H1 (cell line): ENCODE measurements at regions not wholly inside any gene's neighbourhood (a gene's known extent, or its start where the extent isn't known, plus 50 kb on each side); places are given as distances from the start of the nearest gene placed in this dataset.

ENCODE experiments used
- CBX8 ChIP-seq: fragments of 300-800, 300-1000 bp; sonication (generic); IDR thresholded peaks from 2 replicates; pipeline ENCODE4 v1.7.1; 2016; ENCODE audit warnings: low read depth, low read length, borderline replicate concordance
- EZH2 ChIP-seq: fragments of 200-600 bp; sonication (generic); IDR thresholded peaks from 2 replicates; pipeline ENCODE4 v1.7.1; 2012; ENCODE audit warnings: low read depth, mild to moderate bottlenecking, moderate library complexity, low read length, inconsistent platforms; ENCODE audit not compliant: severe bottlenecking
- KDM1A ChIP-seq: fragments of 200-600, 300-600 bp; sonication (generic); IDR thresholded peaks from 2 replicates; pipeline ENCODE4 v1.7.1; 2016; ENCODE audit warnings: mild to moderate bottlenecking, low read length, borderline replicate concordance
- POLR2AphosphoS5 ChIP-seq: IDR thresholded peaks from 2 replicates; pipeline ENCODE4 v1.6.1; 2011; ENCODE audit warnings: low read depth, low read length
- YY1 ChIP-seq: IDR thresholded peaks from 2 replicates; pipeline ENCODE4 v1.6.1; 2011; ENCODE audit warnings: low read depth, mild to moderate bottlenecking, low read length
- TF ChIP-seq, protein P1 (sequence below), 3 experiments: IDR thresholded peaks; 1 replicate in 2 of 3; 2 replicates in 1 of 3; pipeline versions ENCODE4 v1.5.1 to v1.6.1; 2011; ENCODE audit warnings: low read length in 3 of 3, mild to moderate bottlenecking in 3 of 3, inconsistent platforms in 2 of 3, low read depth in 1 of 3, moderate library complexity in 1 of 3; ENCODE audit not compliant: insufficient read depth in 1 of 3; ENCODE audit errors: control extremely low read depth in 1 of 3
- TF ChIP-seq, protein P2 (sequence below): IDR thresholded peaks from 2 replicates; pipeline ENCODE4 v1.6.1; 2012; ENCODE audit warnings: low read length, inconsistent platforms

DNA sequence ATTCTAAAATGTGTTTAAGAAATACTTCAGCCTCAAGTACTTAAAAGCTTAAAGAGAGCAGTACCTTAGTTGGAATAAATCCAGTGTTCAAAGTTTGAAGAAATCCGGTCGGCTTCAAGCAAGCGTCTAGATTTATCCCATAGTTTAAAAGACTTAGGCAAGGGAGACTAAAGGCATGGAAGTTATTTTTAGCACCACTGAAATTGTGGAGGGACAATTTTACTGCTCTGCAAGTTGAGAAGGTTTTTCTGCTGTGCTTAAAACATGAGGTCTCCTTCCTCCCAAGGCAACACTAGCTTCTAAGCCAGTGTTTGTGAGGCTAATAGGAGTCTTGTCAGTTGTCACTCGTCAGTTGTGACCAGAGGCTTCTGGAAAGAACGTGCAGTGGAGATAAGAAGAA lies 183.5 kb downstream of the MSL3 start:
- no peak for TF ChIP-seq EZH2
- no peak for TF ChIP-seq KDM1A
- TF ChIP-seq YY1 = no peak
- TF ChIP-seq CBX8 = no peak
- no peak for TF ChIP-seq POLR2AphosphoS5
- TF ChIP-seq, protein P1, sequence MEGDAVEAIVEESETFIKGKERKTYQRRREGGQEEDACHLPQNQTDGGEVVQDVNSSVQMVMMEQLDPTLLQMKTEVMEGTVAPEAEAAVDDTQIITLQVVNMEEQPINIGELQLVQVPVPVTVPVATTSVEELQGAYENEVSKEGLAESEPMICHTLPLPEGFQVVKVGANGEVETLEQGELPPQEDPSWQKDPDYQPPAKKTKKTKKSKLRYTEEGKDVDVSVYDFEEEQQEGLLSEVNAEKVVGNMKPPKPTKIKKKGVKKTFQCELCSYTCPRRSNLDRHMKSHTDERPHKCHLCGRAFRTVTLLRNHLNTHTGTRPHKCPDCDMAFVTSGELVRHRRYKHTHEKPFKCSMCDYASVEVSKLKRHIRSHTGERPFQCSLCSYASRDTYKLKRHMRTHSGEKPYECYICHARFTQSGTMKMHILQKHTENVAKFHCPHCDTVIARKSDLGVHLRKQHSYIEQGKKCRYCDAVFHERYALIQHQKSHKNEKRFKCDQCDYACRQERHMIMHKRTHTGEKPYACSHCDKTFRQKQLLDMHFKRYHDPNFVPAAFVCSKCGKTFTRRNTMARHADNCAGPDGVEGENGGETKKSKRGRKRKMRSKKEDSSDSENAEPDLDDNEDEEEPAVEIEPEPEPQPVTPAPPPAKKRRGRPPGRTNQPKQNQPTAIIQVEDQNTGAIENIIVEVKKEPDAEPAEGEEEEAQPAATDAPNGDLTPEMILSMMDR (IDR thresholded peaks at IDR 0.05; ENCODE audit: control extremely low read depth in 1 of 3, insufficient read depth in 1 of 3, low read depth in 1 of 3, low read length in 3 of 3) = no peak
- TF ChIP-seq, protein P2, sequence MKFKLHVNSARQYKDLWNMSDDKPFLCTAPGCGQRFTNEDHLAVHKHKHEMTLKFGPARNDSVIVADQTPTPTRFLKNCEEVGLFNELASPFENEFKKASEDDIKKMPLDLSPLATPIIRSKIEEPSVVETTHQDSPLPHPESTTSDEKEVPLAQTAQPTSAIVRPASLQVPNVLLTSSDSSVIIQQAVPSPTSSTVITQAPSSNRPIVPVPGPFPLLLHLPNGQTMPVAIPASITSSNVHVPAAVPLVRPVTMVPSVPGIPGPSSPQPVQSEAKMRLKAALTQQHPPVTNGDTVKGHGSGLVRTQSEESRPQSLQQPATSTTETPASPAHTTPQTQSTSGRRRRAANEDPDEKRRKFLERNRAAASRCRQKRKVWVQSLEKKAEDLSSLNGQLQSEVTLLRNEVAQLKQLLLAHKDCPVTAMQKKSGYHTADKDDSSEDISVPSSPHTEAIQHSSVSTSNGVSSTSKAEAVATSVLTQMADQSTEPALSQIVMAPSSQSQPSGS = no peak
